GM21786 (cell line): ENCODE measurements at regions not wholly inside any gene's neighbourhood (a gene's known extent, or its start where the extent isn't known, plus 50 kb on each side); places are given as distances from the start of the nearest gene placed in this dataset.

Experiments
- ATAC-seq: cut with Tn5 transposase; IDR thresholded peaks from one replicate; pipeline ENCODE4 v1.9.1; 2021; ENCODE audit not compliant: unreplicated experiment

DNA sequence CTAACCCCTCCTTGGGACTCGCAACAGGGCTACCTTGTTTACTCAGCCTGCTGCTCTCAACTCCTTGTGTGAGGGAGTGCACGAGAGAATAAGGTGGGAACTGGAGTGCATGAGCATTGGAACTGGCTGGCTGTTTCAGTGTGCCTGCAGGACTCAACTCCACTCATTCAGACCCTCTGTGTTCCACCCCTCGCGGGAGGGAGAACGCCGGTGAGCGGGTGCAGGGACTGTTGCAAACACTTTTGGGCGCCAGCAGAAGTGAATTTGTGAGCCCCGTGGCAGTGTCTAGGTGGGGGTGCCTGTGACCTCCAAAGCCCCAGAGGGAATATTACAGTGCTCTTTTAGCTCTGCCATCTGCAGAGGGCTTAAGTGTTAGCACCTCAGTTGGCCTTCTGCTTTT is 1978.3 kb upstream of the PIK3C3 start:
- ATAC-seq, result no peak

DNA sequence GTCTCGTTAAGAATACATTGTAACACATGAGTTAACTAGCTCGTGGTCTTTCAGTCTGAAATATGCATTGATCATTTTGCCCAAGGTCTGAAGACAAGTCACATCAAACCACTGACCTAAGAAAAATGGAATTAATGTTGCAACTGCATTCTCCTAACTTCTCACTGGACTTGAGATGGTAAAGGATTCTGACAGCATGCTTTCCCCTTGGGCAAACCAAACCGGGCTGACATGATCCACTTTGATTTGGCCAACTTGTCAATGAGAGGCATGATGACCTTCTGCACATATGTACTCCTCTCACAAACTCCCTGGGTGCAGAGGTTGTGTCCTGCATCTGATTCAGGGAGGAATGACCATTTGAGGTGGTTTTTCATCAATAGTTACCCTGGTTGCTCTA is 1982.5 kb upstream of the PIK3C3 start:
- ATAC-seq, result no peak

DNA sequence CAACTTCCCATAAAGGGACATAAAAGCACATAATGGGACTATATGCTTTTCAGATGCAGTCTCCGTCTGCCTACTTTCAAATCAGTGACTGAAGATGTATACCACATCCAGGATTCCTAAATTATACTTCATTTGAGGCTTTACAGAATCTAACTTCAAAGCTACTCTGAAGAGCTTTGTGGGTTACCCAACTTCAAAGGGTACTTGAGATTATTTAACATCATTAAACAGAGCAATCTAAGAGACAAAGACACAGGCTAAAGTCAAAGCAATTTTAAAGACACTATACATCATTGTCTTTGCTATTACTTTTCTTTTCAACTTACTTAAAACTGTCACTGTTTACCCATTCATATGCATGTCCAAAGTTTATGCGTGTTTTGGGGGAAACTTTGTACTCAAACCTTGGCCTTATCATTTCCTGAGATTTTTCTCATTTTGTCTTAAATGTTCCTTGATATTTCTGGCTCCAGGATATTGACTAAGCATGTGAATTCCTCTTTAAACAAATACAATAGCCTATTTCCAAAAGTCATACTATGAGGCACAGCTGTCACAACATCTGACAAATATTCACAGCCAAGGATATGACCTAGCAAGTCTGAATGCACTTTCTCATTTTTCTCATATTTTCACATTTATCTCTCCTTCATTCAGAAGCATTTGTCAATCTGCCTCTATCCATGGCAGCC is 1985.1 kb upstream of the PIK3C3 start:
- ATAC-seq, result no peak

DNA sequence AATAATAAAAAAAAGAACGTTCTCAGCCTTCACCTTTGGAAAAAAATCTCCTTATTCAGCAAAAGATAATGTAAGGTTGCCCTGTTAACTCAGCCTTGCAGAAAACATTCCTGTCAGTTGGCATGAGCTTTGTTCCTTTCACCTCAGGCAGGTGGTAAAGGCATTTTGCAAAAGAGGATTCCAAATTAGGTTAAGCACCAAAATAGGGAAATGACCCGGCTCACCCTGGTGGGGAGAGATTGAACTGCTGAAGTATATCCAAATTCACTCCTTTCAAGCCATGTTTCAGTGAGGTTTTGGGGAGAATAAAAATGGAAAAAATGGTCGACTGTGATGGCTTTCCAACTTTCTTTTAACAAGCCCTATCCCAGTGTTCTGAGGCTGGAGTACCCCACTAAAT is 1988.8 kb upstream of the PIK3C3 start:
- ATAC-seq, result no peak

DNA sequence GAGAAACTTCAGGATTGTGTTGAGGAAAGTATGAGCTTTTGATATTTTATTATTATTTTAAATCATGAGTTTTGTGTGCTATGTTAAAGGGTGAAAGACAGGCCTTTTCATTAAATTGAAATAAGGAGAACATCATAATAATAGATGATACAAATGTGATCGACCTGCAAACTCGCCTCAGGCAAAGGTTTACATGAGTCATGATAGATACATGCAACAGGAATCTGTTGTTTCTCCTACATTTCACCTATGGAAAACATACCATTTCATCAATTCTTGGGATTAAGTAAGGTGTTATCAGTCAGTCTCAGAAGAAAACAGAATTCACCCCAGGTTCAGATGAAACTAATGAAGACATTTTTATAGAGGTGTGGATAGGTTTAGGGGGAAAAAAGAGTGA is 1992.5 kb upstream of the PIK3C3 start:
- ATAC-seq, result no peak

DNA sequence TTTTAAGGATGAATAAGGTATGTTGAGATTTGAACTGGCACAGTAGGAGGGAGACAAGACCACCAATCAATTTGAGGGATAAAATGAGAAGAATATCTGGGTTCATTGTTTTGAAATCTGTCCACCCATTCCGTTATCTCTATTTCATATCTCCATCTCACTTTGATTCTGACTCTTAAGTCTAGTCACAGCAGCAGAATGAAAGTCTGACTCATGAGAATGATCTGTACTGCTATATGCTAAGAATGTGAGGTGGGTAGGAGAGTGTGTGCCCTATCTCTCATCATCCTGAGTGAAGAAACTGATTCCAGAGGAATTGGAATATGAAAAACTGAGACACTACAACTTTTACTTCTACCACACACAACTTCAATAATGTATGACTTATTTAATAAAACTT is 1994.5 kb upstream of the PIK3C3 start:
- no peak for ATAC-seq

DNA sequence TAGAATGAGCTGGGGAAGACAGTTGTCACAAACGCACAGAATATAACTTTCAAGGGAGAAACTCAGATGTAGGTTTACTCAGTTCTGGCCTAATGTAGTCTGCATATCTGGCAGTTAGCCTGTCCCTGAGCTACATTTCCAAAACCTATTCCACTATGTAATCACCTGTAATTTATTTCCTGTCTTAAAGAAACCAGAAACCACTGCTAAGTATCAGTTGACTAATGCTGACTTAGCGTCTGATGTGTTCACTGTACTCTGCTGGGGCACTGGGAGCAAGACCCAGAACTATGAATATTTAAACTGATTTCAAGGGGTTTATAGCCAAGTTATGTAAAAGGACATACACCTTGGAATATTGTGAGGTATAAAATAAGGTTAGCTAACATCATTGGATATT is 1995.2 kb upstream of the PIK3C3 start:
- no peak for ATAC-seq

DNA sequence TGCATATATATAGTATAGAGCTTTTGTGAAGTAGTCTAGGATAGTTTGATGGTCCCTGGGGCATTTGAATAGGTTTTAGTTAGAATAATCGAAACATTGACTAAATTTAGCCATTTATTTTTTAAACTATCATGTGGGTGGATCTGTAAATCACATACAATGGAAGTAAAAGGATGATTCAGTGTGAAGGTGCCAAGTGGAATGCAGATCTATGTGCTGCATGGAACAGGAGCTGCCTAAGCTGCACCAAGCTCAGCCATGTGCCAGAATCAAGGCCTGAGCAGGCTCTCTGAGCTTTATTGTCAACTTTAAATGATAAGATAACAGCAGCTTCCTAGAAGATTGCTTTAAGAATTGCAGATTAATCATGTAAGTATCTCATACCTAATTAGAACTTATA is 1996.2 kb upstream of the PIK3C3 start:
- ATAC-seq, result no peak

DNA sequence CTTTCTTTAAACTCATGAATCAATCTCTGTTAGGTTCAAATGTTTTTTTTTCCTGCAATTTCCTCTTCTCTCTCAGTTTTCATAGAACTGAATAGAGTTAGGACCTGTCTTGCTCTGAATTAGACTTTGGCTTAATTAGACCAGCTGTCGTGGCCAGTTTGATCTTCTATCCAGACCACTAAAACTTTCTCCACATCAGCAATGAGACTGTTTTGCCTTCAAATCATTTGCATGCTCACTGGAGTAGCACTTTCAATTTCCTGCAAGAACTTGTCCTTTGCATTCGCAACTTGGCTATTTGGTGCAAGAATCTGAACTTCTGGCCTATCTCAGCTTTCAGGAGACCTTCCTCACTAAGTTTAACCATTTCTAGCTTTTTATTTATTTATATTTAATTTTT is 2002.2 kb upstream of the PIK3C3 start:
- no peak for ATAC-seq

DNA sequence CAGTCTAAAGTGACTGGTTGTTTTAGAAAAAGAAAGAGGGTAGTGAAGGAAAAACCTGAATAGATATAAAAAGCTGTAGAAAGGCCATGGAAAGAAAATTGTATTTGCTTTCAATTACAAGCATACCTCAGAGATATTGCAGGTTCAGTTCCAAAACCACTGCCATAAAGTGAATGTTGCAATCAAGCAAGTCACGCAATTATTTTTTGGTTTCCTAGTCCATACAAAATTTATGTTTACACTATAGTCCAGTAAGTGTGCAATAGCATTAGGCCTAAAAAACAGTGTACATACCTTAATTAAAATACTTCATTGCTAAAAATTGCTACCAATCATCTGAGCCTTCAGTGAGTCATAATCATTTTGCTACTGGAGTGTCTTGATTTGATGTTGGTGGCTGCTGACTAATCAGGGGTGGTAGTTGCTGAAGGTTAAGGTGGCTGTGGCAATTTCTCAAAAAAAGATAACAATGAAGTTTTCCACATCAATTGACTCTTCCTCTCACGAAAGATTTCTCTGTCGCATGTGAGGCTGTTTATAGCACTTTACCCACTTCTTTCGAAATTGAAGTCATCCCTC is 2003.8 kb upstream of the PIK3C3 start:
- ATAC-seq, result no peak

DNA sequence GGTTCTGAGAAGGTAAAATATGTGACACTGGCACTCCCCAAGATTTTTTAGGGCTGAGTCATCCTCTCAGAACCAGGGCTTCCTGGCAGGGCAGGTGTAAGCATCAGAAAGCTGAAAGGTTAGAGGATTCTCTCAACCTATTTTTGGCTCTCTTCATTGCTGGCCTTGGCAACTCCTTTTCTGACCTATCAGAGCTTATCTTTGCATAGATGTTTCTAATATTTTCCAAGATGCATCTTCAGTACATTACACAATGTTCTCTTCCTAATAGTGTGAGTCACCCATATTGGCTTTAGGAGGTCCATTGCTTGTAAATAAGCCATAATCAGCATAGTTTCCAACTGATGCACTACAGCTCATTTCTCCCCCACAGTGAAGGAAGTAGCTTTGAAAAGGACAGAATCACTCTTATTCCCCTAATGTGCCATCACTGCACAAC is 2008.4 kb upstream of the PIK3C3 start:
- ATAC-seq, result no peak

DNA sequence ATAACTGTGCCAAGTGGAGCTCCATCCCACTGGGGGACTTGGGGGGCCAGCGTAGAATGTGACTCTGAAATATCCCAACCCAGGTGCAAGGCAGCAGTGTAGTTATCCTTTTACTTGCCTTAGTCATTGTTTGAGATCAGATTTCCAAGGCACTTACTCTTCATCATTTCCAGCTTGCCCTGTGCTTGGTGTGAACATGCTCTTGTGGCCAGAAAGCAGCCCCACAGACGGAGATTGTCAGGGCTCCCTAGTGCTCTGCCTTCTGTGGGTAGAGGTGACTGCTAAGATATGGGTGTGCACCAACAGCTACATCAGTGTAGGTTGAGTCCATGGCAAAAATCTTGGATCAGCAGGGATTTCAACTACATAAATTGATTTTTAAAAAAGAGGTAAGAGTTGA is 2010.0 kb upstream of the PIK3C3 start:
- ATAC-seq, result no peak

DNA sequence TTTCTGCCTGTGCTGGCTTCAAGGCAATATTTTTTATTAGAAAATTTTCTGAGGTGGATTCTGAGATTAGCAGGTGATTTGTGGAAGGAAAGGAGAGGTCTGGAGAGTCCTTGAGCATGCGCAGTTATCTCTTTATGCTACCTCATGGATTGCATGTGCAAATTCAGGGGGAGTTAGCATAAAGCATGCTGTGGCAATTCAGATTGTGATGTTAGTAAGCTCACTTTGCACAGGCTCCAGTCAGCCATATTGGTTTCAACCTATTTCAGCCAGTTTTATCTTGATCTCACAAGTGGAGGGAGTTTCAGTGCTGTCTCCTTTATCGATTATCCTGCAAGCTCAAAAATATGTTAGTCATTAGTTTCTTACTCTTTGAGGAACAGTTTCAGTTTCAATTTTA is 2012.3 kb upstream of the PIK3C3 start:
- no peak for ATAC-seq

DNA sequence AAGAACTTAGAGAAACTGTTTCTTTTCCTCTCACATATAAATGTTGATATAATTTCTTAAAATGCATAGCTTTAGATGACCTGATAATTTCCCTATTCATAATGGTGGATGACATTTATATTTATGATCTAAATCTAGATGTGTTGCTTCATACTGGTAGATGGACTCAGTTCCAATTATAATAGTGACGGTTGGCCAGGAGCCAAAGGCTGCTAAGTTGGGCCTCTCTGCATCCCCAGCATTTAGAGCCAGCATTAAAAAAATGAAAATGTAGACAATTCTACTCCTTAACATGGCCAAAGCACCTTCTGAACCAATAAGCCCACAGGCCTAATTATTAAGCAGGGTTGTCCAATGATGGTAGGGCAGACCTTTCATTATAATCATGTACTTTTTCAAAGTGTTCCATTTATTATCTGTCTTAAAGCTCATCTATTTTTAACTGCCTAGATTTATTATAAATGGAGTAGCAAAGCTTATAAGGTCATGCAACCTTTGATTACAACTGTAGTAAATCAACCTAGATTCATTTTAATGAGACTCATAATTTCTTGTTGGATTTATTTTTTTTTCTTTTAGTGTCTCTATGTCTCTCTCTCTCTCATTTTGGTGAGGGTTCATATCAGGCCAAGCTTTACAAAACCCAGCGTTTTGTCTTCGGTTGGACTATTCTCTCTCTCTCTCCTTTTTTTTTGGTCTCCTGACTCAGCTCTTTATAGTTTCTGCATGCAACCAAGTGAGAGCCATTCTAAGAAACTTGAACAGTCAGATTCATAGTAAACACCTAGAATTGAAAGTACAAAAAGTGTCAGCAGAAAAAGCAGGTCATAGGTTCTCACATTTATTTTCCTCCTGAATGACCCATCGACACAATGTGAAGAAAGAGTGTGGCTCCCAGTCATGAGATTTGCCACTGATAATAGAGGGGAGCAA is 2016.1 kb upstream of the PIK3C3 start:
- no peak for ATAC-seq

DNA sequence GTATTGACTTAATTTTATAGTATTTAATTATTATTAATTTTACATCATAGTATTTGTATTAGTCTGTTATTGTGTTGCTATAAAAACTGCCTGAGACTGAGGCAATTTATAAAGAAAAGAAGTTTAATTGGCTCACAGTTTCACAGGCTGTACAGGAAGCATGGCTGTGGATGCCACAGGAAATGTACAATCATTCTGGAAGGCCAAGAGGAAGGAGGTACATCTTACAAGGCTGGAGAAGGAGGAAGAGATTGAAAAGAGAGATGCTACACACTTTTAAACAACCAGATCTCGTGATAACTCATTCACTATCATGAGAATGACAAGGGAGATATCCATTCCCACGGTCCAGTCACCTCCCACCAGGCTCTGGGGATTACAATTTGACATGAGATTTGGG is 2019.4 kb upstream of the PIK3C3 start:
- no peak for ATAC-seq

DNA sequence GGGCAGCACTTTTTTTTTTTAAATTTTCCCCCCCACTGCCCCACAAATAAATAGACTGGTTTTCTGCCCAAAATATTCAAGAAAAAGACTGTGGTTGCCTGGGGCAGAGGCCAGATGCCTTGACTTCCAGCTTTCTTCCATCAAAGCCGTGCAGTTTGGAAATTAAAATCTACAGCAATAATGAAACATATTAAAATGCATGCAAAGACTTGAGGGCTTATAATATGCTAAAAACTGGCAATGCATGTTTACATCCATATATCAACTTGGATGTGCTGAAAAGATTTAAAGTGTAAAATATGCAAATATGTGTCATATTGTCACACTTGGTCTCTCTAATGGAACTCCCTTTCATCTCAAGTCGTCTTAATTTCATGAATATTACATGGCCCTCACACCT is 2036.2 kb upstream of the PIK3C3 start:
- no peak for ATAC-seq

DNA sequence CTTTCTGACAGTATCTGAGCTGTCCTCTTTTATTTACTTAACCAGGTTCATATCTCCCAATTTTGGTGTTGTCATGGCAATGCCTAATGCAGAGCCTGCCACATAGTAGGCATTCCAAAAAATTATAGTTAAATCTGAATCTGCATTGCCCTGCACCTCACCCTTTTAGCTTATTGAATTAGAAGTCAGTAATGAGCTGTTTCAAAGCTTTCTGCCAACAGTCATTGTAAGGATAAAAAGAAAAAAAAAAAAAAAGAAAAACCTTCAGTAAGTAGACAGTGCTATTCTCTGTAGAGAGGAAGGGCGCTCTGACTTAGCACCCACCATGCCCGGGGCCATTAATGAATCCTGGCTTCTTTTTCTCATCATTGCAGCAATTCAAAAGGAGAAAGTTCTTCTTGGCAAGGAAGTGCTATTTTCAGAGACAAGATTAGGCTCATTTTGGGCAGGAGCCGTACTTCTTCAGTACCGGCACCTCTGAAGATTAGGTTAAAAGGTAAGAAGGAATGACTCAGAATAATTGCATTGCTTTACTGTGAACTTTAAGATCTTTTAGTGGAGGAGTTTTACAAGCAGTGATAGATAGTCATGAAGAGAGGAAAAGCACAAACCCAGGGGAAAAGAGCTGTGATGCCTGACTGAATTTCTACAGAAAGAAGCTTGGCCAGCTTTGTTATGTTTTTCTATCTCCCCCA is 2041.2 kb upstream of the PIK3C3 start:
- no peak for ATAC-seq

DNA sequence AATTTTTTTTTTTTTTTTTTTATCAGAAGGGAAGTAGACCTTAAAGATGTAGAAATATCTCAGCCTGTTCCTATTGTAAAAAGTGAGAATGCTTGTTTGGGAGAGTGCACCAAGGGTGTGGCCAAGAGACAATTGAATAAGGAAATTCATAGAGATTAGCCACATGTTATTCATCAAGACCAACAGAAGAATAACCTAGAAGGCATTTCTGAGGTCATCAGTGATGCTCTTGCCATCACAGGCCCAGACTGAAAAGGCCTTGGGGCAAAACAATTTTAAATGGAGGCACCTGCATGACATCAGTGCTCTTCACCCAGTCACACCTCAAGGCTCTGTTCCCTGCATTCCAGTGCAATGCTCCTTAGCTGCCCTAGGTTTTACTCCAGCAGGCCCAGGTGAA is 2043.3 kb upstream of the PIK3C3 start:
- no peak for ATAC-seq

DNA sequence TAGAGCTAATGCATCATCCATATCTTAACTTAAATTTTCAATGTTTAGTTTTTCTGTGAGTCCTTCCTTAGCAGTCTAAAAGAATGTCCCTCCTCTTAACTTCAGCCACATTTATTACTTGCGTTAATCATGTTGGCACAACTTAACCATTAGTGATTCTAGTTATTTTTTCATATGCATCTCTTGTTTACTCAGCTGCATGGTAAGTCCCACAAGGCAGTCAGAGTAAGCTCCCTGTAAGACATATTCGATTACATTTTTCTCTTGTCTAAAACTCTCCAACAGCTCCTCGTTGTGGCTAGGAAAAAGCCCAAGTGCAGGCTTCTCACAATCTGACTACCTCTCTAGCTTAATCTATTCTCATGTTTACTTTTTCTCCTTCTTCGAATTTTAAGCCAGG is 2045.3 kb upstream of the PIK3C3 start:
- no peak for ATAC-seq

DNA sequence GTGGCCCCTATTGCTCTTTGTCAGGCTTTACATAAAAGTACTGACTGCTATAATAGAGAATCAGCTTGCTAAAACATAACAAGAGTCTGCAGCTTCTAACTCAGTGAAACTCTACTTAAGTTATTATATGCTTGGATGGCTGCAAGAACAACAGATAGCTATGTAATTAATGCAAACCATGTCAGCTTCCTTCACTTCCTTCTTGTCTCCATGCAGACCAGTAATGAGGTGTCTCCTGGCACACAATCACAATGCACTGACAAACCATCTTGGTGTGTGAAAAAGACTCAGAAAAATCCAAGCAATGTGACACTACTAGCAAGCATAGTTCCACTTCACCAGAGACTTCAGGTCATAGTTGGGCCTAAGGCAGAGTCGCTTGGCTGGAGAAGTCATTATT is 2068.9 kb upstream of the PIK3C3 start:
- ATAC-seq, result no peak

DNA sequence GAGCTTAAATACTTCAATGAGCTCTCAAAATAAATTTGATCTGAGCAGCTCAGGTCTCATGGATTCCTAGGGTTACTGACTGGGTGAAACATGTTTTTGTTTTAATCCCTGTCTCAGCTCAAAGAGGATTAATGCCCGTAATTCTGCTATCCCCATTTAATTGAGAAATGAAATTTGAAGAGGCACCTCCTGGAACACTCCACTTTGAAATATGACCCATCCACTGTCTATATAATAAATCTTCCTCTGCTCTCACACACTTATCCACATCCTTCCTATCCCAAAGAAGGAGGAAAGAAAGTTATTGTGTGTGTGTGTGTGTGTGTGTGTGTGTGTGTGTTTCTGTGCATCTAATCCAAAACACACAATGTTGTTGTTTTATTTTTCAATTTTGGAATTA is 2082.4 kb upstream of the PIK3C3 start:
- ATAC-seq, result no peak

DNA sequence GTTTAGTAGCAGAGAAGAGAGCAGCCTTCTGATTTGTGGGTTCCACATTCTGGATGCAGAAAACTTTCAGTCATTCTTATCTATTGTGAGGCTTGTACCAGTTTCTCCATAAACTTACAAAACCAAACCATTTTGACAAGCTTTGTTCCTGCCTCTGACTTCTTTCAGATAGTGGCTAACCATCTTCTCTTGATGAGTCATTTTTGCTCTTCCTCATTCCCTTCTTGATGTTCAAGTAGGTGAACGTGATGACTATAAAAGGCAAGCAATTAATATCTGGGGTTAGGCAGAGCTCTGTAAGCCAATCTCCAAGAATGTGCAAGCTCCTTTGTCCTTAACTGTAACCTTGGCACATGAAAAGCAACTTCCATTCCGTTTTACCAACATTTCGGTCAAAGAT is 2083.1 kb upstream of the PIK3C3 start:
- no peak for ATAC-seq
